Suprapubic skin (tissue), 4 donors: ENCODE measurements at regions not wholly inside any gene's neighbourhood (a gene's known extent, or its start where the extent isn't known, plus 50 kb on each side); places are given as distances from the start of the nearest gene placed in this dataset.

Source experiments
- EP300 ChIP-seq: sonication (generic); formaldehyde crosslinking; IDR thresholded peaks from one replicate; pipeline ENCODE4 v1.6.1; 2017; ENCODE audit warnings: antibody characterized with exemption
- POLR2A ChIP-seq, 2 donors: fragments of 450-650 bp; IDR thresholded peaks; one replicate each; pipeline ENCODE4 v1.6.1; 2017; ENCODE audit warnings: antibody characterized with exemption in 2 of 2, mild to moderate bottlenecking in 2 of 2, moderate library complexity in 2 of 2
- POLR2AphosphoS5 ChIP-seq, 3 donors: sonication (generic); formaldehyde crosslinking; IDR thresholded peaks; one replicate each; pipeline ENCODE4 v1.6.1; 2017; ENCODE audit warnings: antibody characterized with exemption in 3 of 3
- TF ChIP-seq, protein P1 (sequence below), 2 donors: fragments of 200-600 bp in 1 of 2; fragments of 450-650 bp in 1 of 2; sonication (generic) in 1 of 2; IDR thresholded peaks; one replicate each; pipeline ENCODE4 v1.5.1; 2016 to 2019; ENCODE audit warnings: antibody characterized with exemption in 2 of 2, mild to moderate bottlenecking in 1 of 2, moderate library complexity in 1 of 2

DNA sequence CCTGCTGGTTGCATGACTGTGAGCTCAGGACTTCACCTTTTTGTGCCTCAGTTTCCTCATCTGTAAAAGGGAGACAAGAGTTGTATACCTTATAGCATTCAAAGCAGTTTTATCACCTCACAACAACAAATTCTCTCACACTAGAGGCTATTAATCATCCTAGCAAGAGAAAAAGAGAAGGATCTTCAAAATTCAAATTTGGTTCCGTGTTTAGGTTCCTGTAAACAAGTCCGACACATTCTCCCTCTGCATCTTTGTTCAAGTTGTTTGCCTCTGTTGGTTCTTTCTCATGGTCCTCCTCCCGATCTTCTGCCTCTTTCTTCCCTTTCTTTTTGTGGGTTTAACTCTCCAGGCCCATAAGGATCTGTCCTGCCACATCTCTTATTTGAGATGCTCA is 218.0 kb downstream of the PIK3R1 start:
- TF ChIP-seq, protein P1, sequence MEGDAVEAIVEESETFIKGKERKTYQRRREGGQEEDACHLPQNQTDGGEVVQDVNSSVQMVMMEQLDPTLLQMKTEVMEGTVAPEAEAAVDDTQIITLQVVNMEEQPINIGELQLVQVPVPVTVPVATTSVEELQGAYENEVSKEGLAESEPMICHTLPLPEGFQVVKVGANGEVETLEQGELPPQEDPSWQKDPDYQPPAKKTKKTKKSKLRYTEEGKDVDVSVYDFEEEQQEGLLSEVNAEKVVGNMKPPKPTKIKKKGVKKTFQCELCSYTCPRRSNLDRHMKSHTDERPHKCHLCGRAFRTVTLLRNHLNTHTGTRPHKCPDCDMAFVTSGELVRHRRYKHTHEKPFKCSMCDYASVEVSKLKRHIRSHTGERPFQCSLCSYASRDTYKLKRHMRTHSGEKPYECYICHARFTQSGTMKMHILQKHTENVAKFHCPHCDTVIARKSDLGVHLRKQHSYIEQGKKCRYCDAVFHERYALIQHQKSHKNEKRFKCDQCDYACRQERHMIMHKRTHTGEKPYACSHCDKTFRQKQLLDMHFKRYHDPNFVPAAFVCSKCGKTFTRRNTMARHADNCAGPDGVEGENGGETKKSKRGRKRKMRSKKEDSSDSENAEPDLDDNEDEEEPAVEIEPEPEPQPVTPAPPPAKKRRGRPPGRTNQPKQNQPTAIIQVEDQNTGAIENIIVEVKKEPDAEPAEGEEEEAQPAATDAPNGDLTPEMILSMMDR (IDR thresholded peaks at IDR 0.05): no peak
- TF ChIP-seq POLR2A (IDR thresholded peaks at IDR 0.05) (no peak), POLR2AphosphoS5 (IDR thresholded peaks at IDR 0.05) (no peak), EP300 (no peak)
